Pancreas (tissue), 10 donors: ENCODE measurements at regions not wholly inside any gene's neighbourhood (a gene's known extent, or its start where the extent isn't known, plus 50 kb on each side); places are given as distances from the start of the nearest gene placed in this dataset.

Source experiments
- ATAC-seq, 4 donors: fragments of 200-7000 bp; cut with Tn5 transposase; one replicate each; pipeline versions ENCODE4 v1.8.0 to v1.9.1; 2020; ENCODE audit warnings: mild to moderate bottlenecking in 4 of 4, moderate library complexity in 4 of 4
- DNase-seq, 6 donors: peaks; one replicate each; pipeline ENCODE4 v3.0.0-alpha.2; 2020
- FAIRE-seq: peaks from 2 replicates; lab custom pipeline; 2012; peaks lifted over from hg19 to GRCh38; lab: Jason Lieb, UNC
- H3K27ac ChIP-seq, 4 donors: fragments of 200-600 bp; sonication (generic); 1 replicate in 3 of 4; 2 replicates in 1 of 4; pipeline versions ENCODE4 v1.5.0 to v1.8.0; 2020
- H3K27me3 ChIP-seq, 4 donors: fragments of 200-600 bp; one replicate each; pipeline ENCODE4 v1.8.0; 2021
- H3K36me3 ChIP-seq, 3 donors: fragments of 200-600 bp; sonication (generic) in 1 of 3; one replicate each; pipeline versions ENCODE4 v1.5.0 to v1.8.0; 2020 to 2021
- H3K4me1 ChIP-seq, 3 donors: fragments of 200-600 bp; one replicate each; pipeline ENCODE4 v1.8.0; 2021
- H3K4me3 ChIP-seq, 4 donors: fragments of 200-600 bp; sonication (generic) in 2 of 4; one replicate each; pipeline versions ENCODE4 v1.5.0 to v1.8.0; 2020 to 2021
- H3K9me3 ChIP-seq, 4 donors: fragments of 200-600 bp; one replicate each; pipeline ENCODE4 v1.8.0; 2021
- CTCF ChIP-seq, 4 donors: fragments of 200-600 bp; sonication (generic) in 3 of 4; IDR thresholded peaks; one replicate each; pipeline versions ENCODE4 v1.5.0 to v1.8.0; 2021; ENCODE audit warnings: antibody characterized with exemption in 4 of 4
- WGBS, 2 donors: extraction: QIAGEN DNeasy Blood & Tissue Kit; methylation state at CpG; one replicate each; pipeline ENCODE4 v1.1.7; 2013; 5-methylcytosine and 5-hydroxymethylcytosine counted together
- intact Hi-C, 3 donors: fragments of 100-400 bp; cut with DNase I; formaldehyde crosslinking; loops; one replicate each; pipeline versions ENCODE4 v1.11.1 to v1.14.2; 2022
- donor health status: healthy with polysubstance abuse.
- donor health status: DM: no; HTN: no; CAD: no; lungs with moderate emphysema.
- donor health status: DM: no; HTN: no; CAD: no.
- donor health status: control.
- donor health status: control.
- donor health status: Bipolar disorder and iron deficiency.
- donor health status: DM: yes; HTN: yes; CAD: no.
- donor health status: DM: no; HTN: no; CAD: no.
- donor health status: DM: no; HTN: no; CAD: no.
- donor health status: DM: yes; HTN: yes; CAD: no.

DNA sequence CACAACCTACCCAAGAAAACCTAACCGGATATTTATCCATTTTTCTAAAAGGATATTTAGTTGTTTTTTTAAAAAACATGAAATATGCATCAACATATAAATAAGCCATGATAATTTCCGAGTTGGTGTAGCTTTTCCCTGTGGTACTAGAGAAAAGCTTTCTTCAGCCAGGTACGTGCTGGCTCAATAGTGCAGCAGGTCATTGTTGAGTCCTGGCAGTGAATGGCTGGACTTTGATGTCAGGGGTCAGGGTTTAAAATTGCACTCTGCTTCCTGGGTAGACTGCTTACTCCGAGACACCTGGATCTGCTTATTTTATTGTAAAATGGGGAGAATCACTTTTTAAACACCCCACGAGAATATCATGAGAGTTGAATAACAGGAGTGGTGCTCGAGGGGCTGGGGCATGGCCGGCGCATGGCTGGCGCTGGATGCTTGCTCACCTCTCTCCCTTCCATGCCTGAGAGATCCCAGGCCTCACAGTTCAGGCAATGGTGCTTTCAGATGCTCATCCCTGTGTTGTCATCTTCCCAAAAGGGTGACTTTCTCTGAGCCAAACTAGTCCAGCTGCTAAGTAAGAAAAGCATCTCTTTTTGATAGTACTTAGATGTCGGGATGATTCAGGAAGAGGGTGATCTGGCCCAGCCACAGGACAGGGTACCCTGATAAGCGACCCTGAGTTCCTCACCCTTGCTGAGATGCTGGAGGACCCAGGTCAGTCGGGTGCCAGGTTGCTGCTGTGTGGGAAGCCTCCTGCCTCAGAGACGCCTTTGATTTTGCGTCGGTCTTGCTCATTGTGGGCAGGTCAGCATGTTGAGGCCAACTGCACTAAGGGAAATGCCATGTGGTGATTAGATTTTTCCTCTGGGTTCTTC lies 269.1 kb upstream of the FOXQ1 start:
- ATAC-seq: no peak

GRCh38 chr6:1040393-1040792 lies 271.5 kb upstream of the FOXQ1 start:
- H3K9me3 ChIP-seq: no peaks in the 10 kb centered on the region
- no peak overlapping the region for H3K27ac ChIP-seq
- DNase-seq: peak in 1 of 6 donors; percentile 6
- H3K36me3 ChIP-seq: no peaks in the 10 kb centered on the region
- WGBS, 2 donors: 67 to 80% methylated on average over 12 of the region's 12 CpGs
- H3K4me3 ChIP-seq: no peak overlapping the region
- FAIRE-seq: no peak
- ATAC-seq: no peak
- H3K27me3 ChIP-seq: no peaks in the 10 kb centered on the region
- no peak for TF ChIP-seq CTCF (IDR thresholded peaks at IDR 0.05)
- intact Hi-C loops: no loop called here
- peaks cover 9 to 15% (median 10%) of the 10 kb centered on the region in 3 donors for H3K4me1 ChIP-seq

More for the DNA sequence above, 269.1 kb upstream of the FOXQ1 start:
- WGBS, 2 donors: 93 to 96% methylated on average over 15 of the region's 15 CpGs
- H3K36me3 ChIP-seq: no peaks in the 10 kb centered on the region
- TF ChIP-seq CTCF (IDR thresholded peaks at IDR 0.05): no peak
- no peak overlapping the region for H3K27ac ChIP-seq
- H3K4me1 ChIP-seq: peaks cover 10 to 20% (median 10%) of the 10 kb centered on the region in 3 donors
- no peak overlapping the region for H3K4me3 ChIP-seq
- no peak for FAIRE-seq
- peak in 1 of 6 donors; percentile 5 for DNase-seq
- no peaks in the 10 kb centered on the region for H3K27me3 ChIP-seq
- no peaks in the 10 kb centered on the region for H3K9me3 ChIP-seq
- intact Hi-C loops: no loop called here

DNA sequence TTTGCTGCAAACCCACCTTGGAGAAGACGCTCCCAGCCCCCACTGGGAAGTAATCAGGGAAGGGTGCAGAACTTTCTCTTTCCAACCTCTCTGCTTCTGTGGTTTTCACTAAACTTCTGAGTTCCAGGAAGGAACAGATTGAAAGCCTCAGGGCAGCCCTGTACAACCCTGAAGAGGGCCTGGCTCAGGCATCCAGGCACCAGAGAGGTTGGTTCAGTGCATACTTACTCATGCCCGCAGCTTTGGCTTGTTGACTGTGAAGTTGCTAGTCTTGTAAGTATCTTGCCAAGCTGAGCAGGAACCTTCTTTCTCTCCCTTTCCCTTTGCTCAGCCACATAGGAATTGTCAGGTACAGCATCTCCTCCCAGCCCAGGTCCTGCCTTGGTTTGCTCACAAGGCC lies 272.2 kb upstream of the FOXQ1 start:
- FAIRE-seq: no peak

DNA sequence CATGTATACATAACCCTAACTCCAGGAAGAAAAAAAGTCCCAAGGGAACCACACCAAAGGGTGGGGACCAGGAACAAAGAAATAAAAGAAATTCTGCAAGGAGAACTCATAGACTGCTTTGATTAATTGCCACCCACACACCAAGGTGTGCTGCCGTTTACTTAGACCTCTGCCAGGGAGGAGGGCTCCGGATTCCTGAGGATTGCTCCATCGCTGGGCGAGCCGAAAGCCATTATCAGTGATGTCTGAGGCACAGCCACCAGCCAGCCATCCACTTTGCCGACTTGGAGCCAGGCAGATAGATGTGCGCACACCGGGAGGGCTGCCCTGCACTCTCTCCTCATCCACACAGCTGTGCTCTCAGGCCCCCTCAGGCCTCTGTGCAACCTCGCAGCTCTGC lies 272.7 kb upstream of the FOXQ1 start:
- no peak overlapping the region for H3K4me3 ChIP-seq
- TF ChIP-seq CTCF (IDR thresholded peaks at IDR 0.05): no peak
- ATAC-seq (peak in 3 of 4 donors; percentile 71 to 80 (median 77)), DNase-seq (peak in 1 of 6 donors; percentile 28), FAIRE-seq (no peak)
- H3K4me1 ChIP-seq: peaks cover 0 to 5% (median 5%) of the 10 kb centered on the region in 3 donors
- H3K9me3 ChIP-seq: no peaks in the 10 kb centered on the region
- H3K27me3 ChIP-seq: no peaks in the 10 kb centered on the region
- H3K36me3 ChIP-seq: no peaks in the 10 kb centered on the region
- 70% methylated on average over 9 of the region's 9 CpGs for WGBS, 2 donors
- intact Hi-C loops: no loop called here
- H3K27ac ChIP-seq: peak overlapping the region in 1 of 4 donors; percentile 15

More for the DNA sequence above, 272.2 kb upstream of the FOXQ1 start:
- Histone ChIP-seq H3K36me3 (no peaks in the 10 kb centered on the region), H3K27me3 (no peaks in the 10 kb centered on the region), H3K27ac (peak overlapping the region in 1 of 4 donors; percentile 15), H3K9me3 (no peaks in the 10 kb centered on the region), H3K4me1 (peaks cover 3 to 10% (median 9%) of the 10 kb centered on the region in 3 donors), H3K4me3 (no peak overlapping the region)
- WGBS, 2 donors: 96 to 97% methylated on average over 2 of the region's 2 CpGs
- no peak for TF ChIP-seq CTCF (IDR thresholded peaks at IDR 0.05)
- intact Hi-C loops: no loop called here
- DNase-seq: peak in 1 of 6 donors; percentile 3
- no peak for ATAC-seq
